ENCODE measurements at regions not wholly inside any gene's neighbourhood (a gene's known extent, or its start where the extent isn't known, plus 50 kb on each side); places are given as distances from the start of the nearest gene placed in this dataset.
"Not testable (repeated sequence)": the region's sequence is repeated elsewhere in the genome, so short reads cannot be mapped to it uniquely, and the experiment has no call there.

DNA sequence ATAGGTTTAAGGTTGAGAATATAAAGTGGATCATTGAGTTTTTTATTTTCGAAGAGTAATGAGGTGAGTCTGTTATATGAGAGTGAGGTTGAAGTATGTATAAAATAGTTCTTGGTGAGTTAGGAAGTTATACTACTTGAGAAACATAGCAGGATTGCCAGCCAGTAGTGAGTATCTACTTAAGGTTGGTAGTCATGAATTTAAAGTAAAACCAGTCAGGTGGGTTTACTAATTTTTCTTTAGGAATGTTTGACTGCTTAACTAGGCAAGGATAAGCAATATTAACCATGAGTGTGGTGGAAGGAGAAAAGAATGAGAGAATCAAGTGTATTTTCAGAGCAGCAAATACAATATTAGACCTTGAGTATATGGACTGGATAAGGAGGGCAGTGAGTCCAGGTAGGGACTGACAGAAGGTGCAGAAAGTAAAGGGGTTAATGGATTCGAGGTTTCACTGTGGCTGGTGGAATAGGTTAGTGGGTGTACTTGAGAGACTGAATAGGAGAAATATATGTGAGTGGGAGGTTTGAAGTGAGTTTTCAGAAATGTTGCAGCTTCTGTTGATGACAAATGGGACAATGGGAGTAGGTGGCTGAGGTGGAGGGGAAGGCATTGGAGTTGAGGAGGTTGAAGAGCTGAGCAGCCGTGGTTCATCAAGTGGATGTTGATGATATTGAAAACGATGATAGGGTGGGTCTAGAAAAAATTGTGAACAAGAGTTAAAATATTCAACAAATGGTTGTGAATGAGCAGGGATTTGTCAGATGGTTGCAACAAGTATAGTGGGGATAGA, 232.5 kb upstream of the ASCC3 start:
- DNase-seq (ENCODE audit: low spot score), result no peak

DNA sequence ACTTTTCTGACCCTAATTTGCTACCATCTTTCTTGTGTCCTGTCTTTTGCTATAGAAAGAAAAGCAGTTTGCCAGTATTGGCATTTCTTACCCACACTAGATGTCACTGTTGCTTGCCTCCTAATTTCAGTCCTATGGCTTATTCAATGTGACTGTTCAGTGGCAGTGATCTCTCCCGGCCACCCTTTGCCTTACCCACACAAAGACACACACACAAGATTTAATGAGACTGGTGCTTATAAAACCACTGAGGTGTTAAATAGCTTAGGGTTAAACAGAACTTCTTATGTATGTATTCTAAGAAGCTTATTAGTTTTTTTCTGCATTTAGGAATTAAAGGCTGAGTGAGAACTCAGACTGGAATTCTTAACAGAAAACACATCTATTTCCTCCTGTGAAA, 233.6 kb upstream of the ASCC3 start:
- peak; percentile 47 for DNase-seq (ENCODE audit: low spot score)

GRCh38 chr6:101116337-101116736, 235.2 kb upstream of the ASCC3 start:
- DNase-seq (ENCODE audit: low spot score), result no peak

DNA sequence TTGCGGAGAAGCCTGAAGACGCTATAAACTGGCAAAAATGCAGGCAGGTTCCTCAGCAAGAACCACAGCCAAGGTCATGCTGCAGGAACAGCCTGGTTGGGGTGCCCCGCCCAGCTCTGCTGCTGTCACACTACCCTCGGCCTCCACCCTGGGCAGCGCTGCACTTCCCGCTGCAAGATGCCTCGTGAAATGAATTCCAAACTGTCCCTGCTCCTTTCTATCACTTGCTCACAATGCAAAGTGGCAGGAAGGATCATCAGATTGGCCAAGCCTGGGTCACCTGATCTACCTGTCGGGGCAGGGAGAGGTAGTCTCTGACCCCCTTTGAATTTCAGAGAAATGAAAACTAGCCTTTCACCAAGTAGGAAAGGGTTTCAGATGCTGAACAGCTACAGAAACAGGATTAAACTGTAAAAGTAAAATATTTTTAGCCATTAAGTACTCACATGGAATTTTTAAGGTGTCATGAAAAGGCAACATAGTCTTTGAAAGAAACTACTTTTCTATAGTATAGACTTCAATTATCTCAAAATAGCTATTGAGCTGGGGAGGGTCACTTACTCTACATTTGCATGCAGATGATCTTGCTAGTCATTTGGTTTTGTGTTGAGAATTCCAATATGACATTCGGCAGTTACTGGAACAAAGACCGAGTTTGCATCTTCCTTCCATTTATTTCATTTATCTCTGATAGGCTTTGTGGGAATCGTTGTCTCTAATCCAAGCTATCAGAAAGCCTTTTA, 236.4 kb upstream of the ASCC3 start:
- DNase-seq (ENCODE audit: low spot score), result peak; percentile 2

- no peak for DNase-seq (ENCODE audit: low spot score)
Observed at GRCh38 chr6:101118136-101118396, 236.9 kb upstream of the ASCC3 start.

GRCh38 chr6:101120747-101121146, 239.6 kb upstream of the ASCC3 start:
- DNase-seq (ENCODE audit: low spot score), result no peak

DNA sequence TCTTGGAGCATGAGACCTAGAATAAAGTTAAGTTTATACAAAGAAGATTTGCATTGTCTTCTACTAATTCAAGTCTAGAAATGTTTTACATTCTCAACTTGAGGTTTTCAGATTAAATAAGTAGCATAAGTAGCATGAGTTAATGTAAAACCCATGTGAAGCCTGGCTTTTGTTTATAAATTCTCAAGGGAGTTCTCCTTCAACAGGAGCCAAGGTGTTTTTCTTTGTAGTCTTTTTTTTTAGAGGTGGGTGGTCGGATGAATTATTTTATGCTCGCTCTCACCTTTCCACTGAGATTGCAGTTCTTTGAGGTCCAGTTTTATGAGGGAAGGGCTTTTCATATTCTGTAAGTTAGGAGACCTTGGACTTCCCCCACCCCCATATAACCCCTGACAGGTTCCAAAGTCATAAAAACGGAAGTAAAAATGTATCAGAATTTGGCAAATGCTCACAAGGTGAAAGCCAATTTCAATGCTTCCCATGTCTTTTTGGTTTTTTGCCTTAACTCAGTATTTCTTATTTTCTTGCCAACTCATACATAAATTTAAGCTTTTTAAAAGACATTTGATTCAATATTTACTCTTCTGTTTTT, 244.3 kb upstream of the ASCC3 start:
- DNase-seq (ENCODE audit: low spot score), result no peak

DNA sequence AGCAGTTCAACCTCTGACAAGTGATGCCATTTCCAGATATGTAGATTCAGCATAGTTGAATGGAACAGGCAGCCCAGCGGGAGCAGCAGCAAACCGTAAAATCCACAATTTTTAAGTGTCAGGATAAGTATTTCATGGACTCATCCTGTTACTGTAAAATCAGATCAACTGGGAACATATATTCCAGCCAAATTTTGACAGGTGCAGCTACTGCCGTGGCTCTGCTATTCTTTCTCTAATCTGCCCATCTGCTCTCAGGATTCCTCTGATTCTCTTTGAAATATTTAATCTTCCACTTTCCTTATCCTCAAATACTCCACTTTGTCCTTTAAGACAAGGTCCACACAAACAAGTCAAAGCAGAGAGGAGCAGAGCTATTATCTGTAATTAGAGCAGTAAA, 245.4 kb upstream of the ASCC3 start:
- no peak for DNase-seq (ENCODE audit: low spot score)

- no peak for DNase-seq (ENCODE audit: low spot score)
Observed at GRCh38 chr6:101129851-101130250, 248.7 kb upstream of the ASCC3 start.

DNA sequence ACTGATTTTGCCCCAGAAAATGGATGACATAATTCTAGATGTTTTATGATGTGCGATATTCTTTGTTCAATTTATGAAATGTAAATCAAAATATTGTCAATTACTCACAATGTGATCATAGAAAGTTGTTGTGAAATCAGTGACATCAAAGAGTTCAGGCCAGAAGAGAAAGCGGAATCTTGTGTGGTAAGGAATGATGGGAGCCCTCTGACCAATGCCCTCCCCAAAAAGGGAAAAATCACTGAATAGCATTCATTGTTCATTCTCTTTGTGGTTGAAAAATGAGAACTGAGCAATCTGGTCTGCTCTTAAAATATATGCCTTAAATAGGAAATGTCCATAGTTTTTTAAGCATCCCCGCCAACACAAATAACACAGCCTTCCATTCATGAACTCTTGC, 247.1 kb upstream of the GRIK2 start:
- peak; percentile 25 for DNase-seq (ENCODE audit: low spot score)

GRCh38 chr6:101150226-101150625, 243.3 kb upstream of the GRIK2 start:
- DNase-seq (ENCODE audit: low spot score), result no peak

DNA sequence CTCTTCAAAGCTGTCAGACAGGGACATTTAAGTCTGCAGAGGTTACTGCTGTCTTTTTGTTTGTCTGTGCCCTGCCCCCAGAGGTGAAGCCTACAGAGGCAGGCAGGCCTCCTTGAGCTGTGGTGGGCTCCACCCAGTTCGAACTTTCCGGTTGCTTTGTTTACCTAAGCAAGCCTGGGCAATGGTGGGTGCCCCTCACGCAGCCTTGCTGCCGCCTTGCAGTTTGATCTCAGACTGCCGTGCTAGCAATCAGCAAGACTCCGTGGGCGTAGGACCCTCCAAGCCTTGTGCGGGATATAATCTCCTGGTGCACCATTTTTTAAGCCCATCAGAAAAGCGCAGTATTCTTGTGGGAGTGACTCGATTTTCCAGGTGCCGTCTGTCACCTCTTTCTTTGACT, 235.9 kb upstream of the GRIK2 start:
- DNase-seq (ENCODE audit: low spot score), result not testable (repeated sequence)

DNA sequence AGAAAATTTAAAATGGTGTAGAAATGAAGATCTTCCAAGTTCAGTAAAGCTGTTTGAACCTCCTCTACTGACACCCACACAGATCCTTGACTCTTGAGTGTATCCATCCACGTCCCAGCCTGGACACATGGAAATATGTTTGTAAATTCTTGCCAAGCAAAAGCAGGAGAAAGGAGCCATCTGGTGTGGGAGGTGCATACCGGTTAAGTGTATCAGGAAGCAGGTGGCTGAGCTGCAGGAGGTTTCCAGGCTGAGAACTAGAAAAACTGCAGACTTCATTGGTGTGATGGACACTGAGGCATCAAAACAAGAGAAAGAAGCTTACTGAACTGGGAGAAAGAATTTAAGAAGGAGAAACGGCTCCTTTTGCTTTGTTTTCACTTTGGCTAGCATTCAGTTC, 229.9 kb upstream of the GRIK2 start:
- DNase-seq (ENCODE audit: low spot score), result no peak

GRCh38 chr6:101167638-101168037, 225.9 kb upstream of the GRIK2 start:
- no peak for DNase-seq (ENCODE audit: low spot score)

GRCh38 chr6:101171049-101171448, 222.5 kb upstream of the GRIK2 start:
- not testable (repeated sequence) for DNase-seq (ENCODE audit: low spot score)

GRCh38 chr6:101178748-101179147, 214.8 kb upstream of the GRIK2 start:
- DNase-seq (ENCODE audit: low spot score), result no peak

DNA sequence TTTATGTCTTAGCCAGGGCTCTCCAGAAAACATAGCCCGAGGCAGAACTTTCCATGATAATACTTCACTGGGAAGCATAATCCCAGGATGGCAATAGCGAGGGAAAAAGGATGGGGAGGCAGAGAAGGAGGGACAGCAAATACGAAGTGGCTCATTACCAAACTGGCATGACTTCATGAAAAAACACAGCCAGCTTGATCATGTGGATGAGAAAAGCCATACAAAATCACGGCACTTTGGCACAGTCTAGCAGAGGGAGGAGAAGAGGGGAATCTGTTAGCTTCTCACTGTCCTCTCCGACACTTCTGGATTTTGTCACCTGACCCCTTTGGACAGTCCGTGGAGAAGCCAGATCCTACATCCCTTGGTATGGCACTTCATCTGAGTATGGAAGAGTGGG, 212.5 kb upstream of the GRIK2 start:
- DNase-seq (ENCODE audit: low spot score), result no peak

GRCh38 chr6:101188285-101188798, 205.2 kb upstream of the GRIK2 start:
- not testable (repeated sequence) for DNase-seq (ENCODE audit: low spot score)

GRCh38 chr6:101195588-101195987, 197.9 kb upstream of the GRIK2 start:
- no peak for DNase-seq (ENCODE audit: low spot score)

DNA sequence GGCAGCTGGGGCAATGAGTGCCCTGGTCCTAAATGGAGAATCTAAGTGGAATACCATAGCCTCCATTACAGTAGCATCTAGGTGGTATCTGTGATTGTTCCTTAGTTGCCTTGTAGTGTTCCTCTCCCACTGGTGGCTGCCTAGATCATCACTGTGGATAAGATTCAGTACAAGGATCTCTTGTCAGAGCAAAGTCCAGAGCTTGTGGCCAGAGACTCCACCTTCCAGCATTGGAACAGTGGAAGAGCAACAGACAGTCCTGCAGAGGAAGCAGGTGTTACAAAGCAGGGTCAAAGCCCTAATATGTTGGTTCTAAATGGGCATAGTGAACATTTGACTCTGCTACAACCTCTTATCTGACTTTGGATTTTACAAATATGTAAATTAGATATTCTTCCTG, 194.1 kb upstream of the GRIK2 start:
- no peak for DNase-seq (ENCODE audit: low spot score)

DNA sequence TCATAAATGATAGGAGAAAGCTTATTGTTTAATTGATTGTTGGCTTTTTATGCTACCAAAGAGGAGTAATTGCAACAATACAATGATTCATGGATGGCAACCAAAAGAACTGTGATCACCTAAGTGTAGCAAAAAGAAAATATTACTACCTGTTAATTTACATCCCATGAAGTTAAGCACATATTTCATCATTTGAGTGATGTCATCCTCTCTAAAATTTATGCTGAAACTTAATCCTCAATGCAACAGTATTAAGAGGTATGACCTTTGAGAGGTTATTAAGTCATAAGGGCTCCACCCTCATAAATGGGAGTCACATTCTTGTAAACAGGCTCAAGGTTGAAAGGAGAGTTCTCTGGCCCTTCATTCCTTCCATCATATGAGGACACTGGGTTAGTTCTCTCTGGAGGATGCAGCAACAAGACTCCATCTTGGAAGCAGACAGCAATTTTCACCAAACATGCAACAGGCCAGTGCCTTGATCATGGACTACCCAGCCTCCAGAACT, 190.6 kb upstream of the GRIK2 start:
- DNase-seq (ENCODE audit: low spot score), result no peak

- no peak for DNase-seq (ENCODE audit: low spot score)
Observed at GRCh38 chr6:101203664-101204063, 189.8 kb upstream of the GRIK2 start.

GRCh38 chr6:101208152-101208551, 185.4 kb upstream of the GRIK2 start:
- no peak for DNase-seq (ENCODE audit: low spot score)

Measured in H4 (cell line).